ENCODE measurements at regions not wholly inside any gene's neighbourhood (a gene's known extent, or its start where the extent isn't known, plus 50 kb on each side); places are given as distances from the start of the nearest gene placed in this dataset.

DNA sequence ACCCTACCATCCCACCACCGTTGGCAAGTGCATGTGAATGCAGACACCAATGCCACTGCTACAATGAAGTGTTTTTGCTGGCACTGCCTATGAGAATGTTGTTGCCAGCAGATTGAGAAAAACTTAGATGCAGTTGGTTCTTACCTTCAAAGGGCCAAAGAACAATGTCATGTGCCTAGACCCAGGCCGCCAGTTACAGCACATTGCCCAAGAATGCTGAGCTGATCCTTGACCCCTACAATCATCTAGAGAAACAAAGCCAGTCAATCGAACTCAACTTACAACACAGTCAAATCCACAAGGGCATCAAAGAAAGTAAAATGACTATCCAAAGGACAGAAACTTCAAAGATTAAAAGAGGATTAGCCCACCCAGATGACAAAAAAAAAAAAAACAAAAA, 102.4 kb upstream of the SPIN4 start:
- no peak overlapping the region for H3K27ac Mint-ChIP-seq
- no peak overlapping the region for H3K4me3 Mint-ChIP-seq
- peaks cover 16% of the 10 kb centered on the region for H3K4me1 Mint-ChIP-seq
- no peaks in the 10 kb centered on the region; the same call in 1 of the 2 replicates for H3K27me3 Mint-ChIP-seq (ENCODE audit: low read depth)
- peaks cover 58% of the 10 kb centered on the region for H3K36me3 Mint-ChIP-seq
- TF ChIP-seq MXD4 (CRISPR knock-in tag; IDR thresholded peaks at IDR 0.05; ENCODE audit: borderline replicate concordance) (no peak), NFYB (CRISPR knock-in tag; conservative IDR thresholded peaks at IDR 0.05; ENCODE audit: low read depth) (no peak), SMAD4 (CRISPR knock-in tag; IDR thresholded peaks at IDR 0.05) (no peak), ZNF416 (CRISPR knock-in tag; IDR thresholded peaks at IDR 0.05) (no peak), ZNF138 (CRISPR knock-in tag; conservative IDR thresholded peaks at IDR 0.05) (no peak), NR2C2 (CRISPR knock-in tag; IDR thresholded peaks at IDR 0.05) (no peak), GTF2I (CRISPR knock-in tag; conservative IDR thresholded peaks at IDR 0.05) (no peak), TCF7 (CRISPR knock-in tag; IDR thresholded peaks at IDR 0.05; ENCODE audit: low read depth) (no peak), ZNF317 (CRISPR knock-in tag; IDR thresholded peaks at IDR 0.05; ENCODE audit: borderline replicate concordance, low read depth) (no peak), ZNF219 (CRISPR knock-in tag; IDR thresholded peaks at IDR 0.05; ENCODE audit: borderline replicate concordance) (no peak), HMGA2 (CRISPR knock-in tag; IDR thresholded peaks at IDR 0.05) (no peak)
- TF ChIP-seq, protein P1, sequence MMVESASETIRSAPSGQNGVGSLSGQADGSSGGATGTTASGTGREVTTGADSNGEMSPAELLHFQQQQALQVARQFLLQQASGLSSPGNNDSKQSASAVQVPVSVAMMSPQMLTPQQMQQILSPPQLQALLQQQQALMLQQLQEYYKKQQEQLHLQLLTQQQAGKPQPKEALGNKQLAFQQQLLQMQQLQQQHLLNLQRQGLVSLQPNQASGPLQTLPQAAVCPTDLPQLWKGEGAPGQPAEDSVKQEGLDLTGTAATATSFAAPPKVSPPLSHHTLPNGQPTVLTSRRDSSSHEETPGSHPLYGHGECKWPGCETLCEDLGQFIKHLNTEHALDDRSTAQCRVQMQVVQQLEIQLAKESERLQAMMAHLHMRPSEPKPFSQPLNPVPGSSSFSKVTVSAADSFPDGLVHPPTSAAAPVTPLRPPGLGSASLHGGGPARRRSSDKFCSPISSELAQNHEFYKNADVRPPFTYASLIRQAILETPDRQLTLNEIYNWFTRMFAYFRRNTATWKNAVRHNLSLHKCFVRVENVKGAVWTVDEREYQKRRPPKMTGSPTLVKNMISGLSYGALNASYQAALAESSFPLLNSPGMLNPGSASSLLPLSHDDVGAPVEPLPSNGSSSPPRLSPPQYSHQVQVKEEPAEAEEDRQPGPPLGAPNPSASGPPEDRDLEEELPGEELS (CRISPR knock-in tag; IDR thresholded peaks at IDR 0.05), result no peak
- TF ChIP-seq, protein P2, sequence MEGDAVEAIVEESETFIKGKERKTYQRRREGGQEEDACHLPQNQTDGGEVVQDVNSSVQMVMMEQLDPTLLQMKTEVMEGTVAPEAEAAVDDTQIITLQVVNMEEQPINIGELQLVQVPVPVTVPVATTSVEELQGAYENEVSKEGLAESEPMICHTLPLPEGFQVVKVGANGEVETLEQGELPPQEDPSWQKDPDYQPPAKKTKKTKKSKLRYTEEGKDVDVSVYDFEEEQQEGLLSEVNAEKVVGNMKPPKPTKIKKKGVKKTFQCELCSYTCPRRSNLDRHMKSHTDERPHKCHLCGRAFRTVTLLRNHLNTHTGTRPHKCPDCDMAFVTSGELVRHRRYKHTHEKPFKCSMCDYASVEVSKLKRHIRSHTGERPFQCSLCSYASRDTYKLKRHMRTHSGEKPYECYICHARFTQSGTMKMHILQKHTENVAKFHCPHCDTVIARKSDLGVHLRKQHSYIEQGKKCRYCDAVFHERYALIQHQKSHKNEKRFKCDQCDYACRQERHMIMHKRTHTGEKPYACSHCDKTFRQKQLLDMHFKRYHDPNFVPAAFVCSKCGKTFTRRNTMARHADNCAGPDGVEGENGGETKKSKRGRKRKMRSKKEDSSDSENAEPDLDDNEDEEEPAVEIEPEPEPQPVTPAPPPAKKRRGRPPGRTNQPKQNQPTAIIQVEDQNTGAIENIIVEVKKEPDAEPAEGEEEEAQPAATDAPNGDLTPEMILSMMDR (IDR thresholded peaks at IDR 0.05), result no peak
- TF ChIP-seq, protein P3, sequence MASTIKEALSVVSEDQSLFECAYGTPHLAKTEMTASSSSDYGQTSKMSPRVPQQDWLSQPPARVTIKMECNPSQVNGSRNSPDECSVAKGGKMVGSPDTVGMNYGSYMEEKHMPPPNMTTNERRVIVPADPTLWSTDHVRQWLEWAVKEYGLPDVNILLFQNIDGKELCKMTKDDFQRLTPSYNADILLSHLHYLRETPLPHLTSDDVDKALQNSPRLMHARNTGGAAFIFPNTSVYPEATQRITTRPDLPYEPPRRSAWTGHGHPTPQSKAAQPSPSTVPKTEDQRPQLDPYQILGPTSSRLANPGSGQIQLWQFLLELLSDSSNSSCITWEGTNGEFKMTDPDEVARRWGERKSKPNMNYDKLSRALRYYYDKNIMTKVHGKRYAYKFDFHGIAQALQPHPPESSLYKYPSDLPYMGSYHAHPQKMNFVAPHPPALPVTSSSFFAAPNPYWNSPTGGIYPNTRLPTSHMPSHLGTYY (CRISPR knock-in tag; IDR thresholded peaks at IDR 0.05), result no peak
- TF ChIP-seq, protein P4, sequence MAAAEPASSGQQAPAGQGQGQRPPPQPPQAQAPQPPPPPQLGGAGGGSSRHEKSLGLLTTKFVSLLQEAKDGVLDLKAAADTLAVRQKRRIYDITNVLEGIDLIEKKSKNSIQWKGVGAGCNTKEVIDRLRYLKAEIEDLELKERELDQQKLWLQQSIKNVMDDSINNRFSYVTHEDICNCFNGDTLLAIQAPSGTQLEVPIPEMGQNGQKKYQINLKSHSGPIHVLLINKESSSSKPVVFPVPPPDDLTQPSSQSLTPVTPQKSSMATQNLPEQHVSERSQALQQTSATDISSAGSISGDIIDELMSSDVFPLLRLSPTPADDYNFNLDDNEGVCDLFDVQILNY (CRISPR knock-in tag; IDR thresholded peaks at IDR 0.05), result no peak
- no peak for ATAC-seq
- CTCF ChIA-PET, result no interaction called here
- peaks cover 57% of the 10 kb centered on the region for H3K9me3 Mint-ChIP-seq
- DNase-seq (ENCODE audit: low spot score), result no peak
- POLR2A ChIA-PET, result no interaction called here

DNA sequence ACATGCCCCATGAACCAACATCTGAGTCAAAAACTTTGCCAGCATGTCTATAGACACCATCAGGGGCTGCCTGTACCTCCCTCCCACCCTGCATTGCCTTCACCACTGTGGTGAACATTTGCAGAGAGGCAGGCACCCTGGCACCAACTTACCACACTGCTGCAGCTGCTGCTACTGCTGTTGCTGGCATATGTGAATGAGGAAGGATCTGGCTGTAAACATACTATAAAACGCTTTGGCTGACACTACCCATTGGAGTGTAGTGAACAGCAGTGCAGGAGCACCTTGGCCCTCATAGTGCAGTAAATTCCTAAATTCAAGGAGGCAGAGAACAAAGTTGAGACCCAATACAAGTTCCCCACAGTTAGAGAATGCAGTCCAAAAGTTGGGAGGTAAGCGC, 90.6 kb upstream of the SPIN4 start:
- TF ChIP-seq, protein P5, sequence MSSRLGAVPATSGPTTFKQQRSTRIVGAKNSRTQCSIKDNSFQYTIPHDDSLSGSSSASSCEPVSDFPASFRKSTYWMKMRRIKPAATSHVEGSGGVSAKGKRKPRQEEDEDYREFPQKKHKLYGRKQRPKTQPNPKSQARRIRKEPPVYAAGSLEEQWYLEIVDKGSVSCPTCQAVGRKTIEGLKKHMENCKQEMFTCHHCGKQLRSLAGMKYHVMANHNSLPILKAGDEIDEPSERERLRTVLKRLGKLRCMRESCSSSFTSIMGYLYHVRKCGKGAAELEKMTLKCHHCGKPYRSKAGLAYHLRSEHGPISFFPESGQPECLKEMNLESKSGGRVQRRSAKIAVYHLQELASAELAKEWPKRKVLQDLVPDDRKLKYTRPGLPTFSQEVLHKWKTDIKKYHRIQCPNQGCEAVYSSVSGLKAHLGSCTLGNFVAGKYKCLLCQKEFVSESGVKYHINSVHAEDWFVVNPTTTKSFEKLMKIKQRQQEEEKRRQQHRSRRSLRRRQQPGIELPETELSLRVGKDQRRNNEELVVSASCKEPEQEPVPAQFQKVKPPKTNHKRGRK (CRISPR knock-in tag; IDR thresholded peaks at IDR 0.05; ENCODE audit: borderline replicate concordance), result no peak
- no peak for TF ChIP-seq ESRRA (CRISPR knock-in tag; IDR thresholded peaks at IDR 0.05; ENCODE audit: borderline replicate concordance)
- H3K4me1 Mint-ChIP-seq, result peaks cover 12% of the 10 kb centered on the region
- DNase-seq (ENCODE audit: low spot score), result no peak
- 0 out of 2 replicates have a peak overlapping the region, but pooled peaks have one; percentile 12 for H3K27ac Mint-ChIP-seq
- CTCF ChIA-PET, result no interaction called here
- peaks cover 23% of the 10 kb centered on the region for H3K9me3 Mint-ChIP-seq
- ATAC-seq, result no peak
- H3K4me3 Mint-ChIP-seq, result no peak overlapping the region
- peaks cover 20% of the 10 kb centered on the region for H3K36me3 Mint-ChIP-seq
- POLR2A ChIA-PET, result no interaction called here
- H3K27me3 Mint-ChIP-seq (ENCODE audit: low read depth), result no peaks in the 10 kb centered on the region; the same call in 1 of the 2 replicates

Data from WTC11 (cell line).